ENCODE measurements at regions not wholly inside any gene's neighbourhood (a gene's known extent, or its start where the extent isn't known, plus 50 kb on each side); places are given as distances from the start of the nearest gene placed in this dataset.

DNA sequence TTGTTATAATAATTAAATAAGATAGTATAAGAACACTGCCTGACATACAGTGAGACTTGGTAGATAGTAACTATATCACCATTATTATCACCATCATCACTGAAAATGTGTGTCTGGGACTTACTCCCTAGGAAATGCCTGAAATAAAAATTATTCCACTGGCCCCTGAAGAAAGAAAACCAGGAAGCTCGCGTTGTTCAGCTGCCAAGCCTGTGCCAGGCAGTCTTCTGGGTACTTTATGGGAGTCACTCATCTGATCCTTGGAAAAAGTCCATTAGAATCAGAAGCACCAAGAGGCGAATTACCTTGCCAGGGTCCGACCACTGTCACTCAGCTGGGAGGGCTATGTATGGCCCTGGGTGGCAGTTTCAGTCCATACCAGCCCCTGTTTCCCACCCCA lies 220.3 kb upstream of the TPM1 start:
- H3K27ac Mint-ChIP-seq: no peak overlapping the region
- CTCF ChIA-PET: no interaction called here

DNA sequence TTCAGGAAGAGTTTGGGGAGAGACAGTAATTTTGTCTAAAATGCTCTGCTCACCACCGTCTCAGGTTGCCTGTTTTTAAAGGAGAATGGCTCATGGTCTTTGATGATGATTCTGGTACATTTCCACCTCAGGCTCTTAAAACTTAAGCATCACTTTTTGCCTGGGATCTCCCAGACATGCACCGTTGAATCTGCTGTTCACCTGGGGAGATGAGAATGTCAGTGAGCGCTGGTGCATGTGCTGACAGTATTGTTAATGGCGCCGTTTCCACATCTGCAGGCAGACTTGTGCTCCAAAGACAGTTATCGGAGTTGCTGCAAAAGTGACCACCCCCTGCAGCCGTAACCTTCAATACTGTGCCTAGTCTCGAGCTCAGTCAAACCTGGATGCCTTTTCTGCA lies 219.0 kb upstream of the TPM1 start:
- TF ChIP-seq NFYB (CRISPR knock-in tag; conservative IDR thresholded peaks at IDR 0.05; ENCODE audit: low read depth): no peak
- TF ChIP-seq, protein P1, sequence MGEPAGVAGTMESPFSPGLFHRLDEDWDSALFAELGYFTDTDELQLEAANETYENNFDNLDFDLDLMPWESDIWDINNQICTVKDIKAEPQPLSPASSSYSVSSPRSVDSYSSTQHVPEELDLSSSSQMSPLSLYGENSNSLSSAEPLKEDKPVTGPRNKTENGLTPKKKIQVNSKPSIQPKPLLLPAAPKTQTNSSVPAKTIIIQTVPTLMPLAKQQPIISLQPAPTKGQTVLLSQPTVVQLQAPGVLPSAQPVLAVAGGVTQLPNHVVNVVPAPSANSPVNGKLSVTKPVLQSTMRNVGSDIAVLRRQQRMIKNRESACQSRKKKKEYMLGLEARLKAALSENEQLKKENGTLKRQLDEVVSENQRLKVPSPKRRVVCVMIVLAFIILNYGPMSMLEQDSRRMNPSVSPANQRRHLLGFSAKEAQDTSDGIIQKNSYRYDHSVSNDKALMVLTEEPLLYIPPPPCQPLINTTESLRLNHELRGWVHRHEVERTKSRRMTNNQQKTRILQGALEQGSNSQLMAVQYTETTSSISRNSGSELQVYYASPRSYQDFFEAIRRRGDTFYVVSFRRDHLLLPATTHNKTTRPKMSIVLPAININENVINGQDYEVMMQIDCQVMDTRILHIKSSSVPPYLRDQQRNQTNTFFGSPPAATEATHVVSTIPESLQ (CRISPR knock-in tag; IDR thresholded peaks at IDR 0.05): no peak
- no peak for TF ChIP-seq TCF7 (CRISPR knock-in tag; IDR thresholded peaks at IDR 0.05; ENCODE audit: low read depth)
- TF ChIP-seq MXD4 (CRISPR knock-in tag; IDR thresholded peaks at IDR 0.05; ENCODE audit: borderline replicate concordance): no peak
- TF ChIP-seq, protein P2, sequence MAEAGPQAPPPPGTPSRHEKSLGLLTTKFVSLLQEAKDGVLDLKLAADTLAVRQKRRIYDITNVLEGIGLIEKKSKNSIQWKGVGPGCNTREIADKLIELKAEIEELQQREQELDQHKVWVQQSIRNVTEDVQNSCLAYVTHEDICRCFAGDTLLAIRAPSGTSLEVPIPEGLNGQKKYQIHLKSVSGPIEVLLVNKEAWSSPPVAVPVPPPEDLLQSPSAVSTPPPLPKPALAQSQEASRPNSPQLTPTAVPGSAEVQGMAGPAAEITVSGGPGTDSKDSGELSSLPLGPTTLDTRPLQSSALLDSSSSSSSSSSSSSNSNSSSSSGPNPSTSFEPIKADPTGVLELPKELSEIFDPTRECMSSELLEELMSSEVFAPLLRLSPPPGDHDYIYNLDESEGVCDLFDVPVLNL (CRISPR knock-in tag; IDR thresholded peaks at IDR 0.05; ENCODE audit: borderline replicate concordance, low read depth): no peak
- TF ChIP-seq, protein P3, sequence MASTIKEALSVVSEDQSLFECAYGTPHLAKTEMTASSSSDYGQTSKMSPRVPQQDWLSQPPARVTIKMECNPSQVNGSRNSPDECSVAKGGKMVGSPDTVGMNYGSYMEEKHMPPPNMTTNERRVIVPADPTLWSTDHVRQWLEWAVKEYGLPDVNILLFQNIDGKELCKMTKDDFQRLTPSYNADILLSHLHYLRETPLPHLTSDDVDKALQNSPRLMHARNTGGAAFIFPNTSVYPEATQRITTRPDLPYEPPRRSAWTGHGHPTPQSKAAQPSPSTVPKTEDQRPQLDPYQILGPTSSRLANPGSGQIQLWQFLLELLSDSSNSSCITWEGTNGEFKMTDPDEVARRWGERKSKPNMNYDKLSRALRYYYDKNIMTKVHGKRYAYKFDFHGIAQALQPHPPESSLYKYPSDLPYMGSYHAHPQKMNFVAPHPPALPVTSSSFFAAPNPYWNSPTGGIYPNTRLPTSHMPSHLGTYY (CRISPR knock-in tag; IDR thresholded peaks at IDR 0.05): no peak
- TF ChIP-seq, protein P4, sequence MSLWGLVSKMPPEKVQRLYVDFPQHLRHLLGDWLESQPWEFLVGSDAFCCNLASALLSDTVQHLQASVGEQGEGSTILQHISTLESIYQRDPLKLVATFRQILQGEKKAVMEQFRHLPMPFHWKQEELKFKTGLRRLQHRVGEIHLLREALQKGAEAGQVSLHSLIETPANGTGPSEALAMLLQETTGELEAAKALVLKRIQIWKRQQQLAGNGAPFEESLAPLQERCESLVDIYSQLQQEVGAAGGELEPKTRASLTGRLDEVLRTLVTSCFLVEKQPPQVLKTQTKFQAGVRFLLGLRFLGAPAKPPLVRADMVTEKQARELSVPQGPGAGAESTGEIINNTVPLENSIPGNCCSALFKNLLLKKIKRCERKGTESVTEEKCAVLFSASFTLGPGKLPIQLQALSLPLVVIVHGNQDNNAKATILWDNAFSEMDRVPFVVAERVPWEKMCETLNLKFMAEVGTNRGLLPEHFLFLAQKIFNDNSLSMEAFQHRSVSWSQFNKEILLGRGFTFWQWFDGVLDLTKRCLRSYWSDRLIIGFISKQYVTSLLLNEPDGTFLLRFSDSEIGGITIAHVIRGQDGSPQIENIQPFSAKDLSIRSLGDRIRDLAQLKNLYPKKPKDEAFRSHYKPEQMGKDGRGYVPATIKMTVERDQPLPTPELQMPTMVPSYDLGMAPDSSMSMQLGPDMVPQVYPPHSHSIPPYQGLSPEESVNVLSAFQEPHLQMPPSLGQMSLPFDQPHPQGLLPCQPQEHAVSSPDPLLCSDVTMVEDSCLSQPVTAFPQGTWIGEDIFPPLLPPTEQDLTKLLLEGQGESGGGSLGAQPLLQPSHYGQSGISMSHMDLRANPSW (CRISPR knock-in tag; conservative IDR thresholded peaks at IDR 0.05; ENCODE audit: low read depth): no peak
- no peak for TF ChIP-seq ETV6 (CRISPR knock-in tag; IDR thresholded peaks at IDR 0.05)
- no peak for TF ChIP-seq FOXP1 (CRISPR knock-in tag; IDR thresholded peaks at IDR 0.05; ENCODE audit: borderline replicate concordance)
- TF ChIP-seq, protein P5, sequence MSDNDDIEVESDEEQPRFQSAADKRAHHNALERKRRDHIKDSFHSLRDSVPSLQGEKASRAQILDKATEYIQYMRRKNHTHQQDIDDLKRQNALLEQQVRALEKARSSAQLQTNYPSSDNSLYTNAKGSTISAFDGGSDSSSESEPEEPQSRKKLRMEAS (CRISPR knock-in tag; IDR thresholded peaks at IDR 0.05): no peak
- TF ChIP-seq, protein P6, sequence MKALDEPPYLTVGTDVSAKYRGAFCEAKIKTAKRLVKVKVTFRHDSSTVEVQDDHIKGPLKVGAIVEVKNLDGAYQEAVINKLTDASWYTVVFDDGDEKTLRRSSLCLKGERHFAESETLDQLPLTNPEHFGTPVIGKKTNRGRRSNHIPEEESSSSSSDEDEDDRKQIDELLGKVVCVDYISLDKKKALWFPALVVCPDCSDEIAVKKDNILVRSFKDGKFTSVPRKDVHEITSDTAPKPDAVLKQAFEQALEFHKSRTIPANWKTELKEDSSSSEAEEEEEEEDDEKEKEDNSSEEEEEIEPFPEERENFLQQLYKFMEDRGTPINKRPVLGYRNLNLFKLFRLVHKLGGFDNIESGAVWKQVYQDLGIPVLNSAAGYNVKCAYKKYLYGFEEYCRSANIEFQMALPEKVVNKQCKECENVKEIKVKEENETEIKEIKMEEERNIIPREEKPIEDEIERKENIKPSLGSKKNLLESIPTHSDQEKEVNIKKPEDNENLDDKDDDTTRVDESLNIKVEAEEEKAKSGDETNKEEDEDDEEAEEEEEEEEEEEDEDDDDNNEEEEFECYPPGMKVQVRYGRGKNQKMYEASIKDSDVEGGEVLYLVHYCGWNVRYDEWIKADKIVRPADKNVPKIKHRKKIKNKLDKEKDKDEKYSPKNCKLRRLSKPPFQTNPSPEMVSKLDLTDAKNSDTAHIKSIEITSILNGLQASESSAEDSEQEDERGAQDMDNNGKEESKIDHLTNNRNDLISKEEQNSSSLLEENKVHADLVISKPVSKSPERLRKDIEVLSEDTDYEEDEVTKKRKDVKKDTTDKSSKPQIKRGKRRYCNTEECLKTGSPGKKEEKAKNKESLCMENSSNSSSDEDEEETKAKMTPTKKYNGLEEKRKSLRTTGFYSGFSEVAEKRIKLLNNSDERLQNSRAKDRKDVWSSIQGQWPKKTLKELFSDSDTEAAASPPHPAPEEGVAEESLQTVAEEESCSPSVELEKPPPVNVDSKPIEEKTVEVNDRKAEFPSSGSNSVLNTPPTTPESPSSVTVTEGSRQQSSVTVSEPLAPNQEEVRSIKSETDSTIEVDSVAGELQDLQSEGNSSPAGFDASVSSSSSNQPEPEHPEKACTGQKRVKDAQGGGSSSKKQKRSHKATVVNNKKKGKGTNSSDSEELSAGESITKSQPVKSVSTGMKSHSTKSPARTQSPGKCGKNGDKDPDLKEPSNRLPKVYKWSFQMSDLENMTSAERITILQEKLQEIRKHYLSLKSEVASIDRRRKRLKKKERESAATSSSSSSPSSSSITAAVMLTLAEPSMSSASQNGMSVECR (CRISPR knock-in tag; IDR thresholded peaks at IDR 0.05; ENCODE audit: borderline replicate concordance): no peak
- no peak for TF ChIP-seq GABPB1 (CRISPR knock-in tag; IDR thresholded peaks at IDR 0.05)
- TF ChIP-seq HMGA2 (CRISPR knock-in tag; IDR thresholded peaks at IDR 0.05): no peak
- TF ChIP-seq TP53 (CRISPR knock-in tag; IDR thresholded peaks at IDR 0.05): no peak
- TF ChIP-seq JUN (CRISPR knock-in tag; IDR thresholded peaks at IDR 0.05): no peak
- no peak for TF ChIP-seq ZNF121 (CRISPR knock-in tag; IDR thresholded peaks at IDR 0.05)
- no peak for TF ChIP-seq TEAD4 (CRISPR knock-in tag; IDR thresholded peaks at IDR 0.05)
- TF ChIP-seq TEAD1 (CRISPR knock-in tag; IDR thresholded peaks at IDR 0.05): no peak
- no peak for DNase-seq (ENCODE audit: low spot score)
- POLR2A ChIA-PET: no interaction called here
- Mint-ChIP-seq H3K27me3 (ENCODE audit: low read depth) (no peaks in the 10 kb centered on the region), H3K4me3 (no peak overlapping the region), H3K9me3 (no peaks in the 10 kb centered on the region), H3K27ac (no peak overlapping the region), H3K4me1 (peaks cover 2% of the 10 kb centered on the region; the same call in 1 of the 2 replicates), H3K36me3 (no peaks in the 10 kb centered on the region)
- CTCF ChIA-PET: no interaction called here
- no peak for ATAC-seq

More for the DNA sequence above, 220.3 kb upstream of the TPM1 start:
- Mint-ChIP-seq H3K27me3 (ENCODE audit: low read depth) (no peaks in the 10 kb centered on the region), H3K4me3 (no peak overlapping the region), H3K9me3 (no peaks in the 10 kb centered on the region), H3K36me3 (no peaks in the 10 kb centered on the region), H3K4me1 (peaks cover 2% of the 10 kb centered on the region; the same call in 1 of the 2 replicates)
- TF ChIP-seq OVOL2 (CRISPR knock-in tag; IDR thresholded peaks at IDR 0.05; ENCODE audit: borderline replicate concordance) (no peak), ETV6 (CRISPR knock-in tag; IDR thresholded peaks at IDR 0.05) (no peak), IRF2 (CRISPR knock-in tag; IDR thresholded peaks at IDR 0.05; ENCODE audit: borderline replicate concordance, low read depth) (no peak), EMX1 (CRISPR knock-in tag; IDR thresholded peaks at IDR 0.05) (no peak)
- TF ChIP-seq, protein P7, sequence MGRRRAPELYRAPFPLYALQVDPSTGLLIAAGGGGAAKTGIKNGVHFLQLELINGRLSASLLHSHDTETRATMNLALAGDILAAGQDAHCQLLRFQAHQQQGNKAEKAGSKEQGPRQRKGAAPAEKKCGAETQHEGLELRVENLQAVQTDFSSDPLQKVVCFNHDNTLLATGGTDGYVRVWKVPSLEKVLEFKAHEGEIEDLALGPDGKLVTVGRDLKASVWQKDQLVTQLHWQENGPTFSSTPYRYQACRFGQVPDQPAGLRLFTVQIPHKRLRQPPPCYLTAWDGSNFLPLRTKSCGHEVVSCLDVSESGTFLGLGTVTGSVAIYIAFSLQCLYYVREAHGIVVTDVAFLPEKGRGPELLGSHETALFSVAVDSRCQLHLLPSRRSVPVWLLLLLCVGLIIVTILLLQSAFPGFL (CRISPR knock-in tag; IDR thresholded peaks at IDR 0.05; ENCODE audit: borderline replicate concordance): no peak
- DNase-seq (ENCODE audit: low spot score): no peak
- no peak for ATAC-seq
- POLR2A ChIA-PET: no interaction called here
